ENCODE measurements at regions not wholly inside any gene's neighbourhood (a gene's known extent, or its start where the extent isn't known, plus 50 kb on each side); places are given as distances from the start of the nearest gene placed in this dataset.
"Not testable (repeated sequence)": the region's sequence is repeated elsewhere in the genome, so short reads cannot be mapped to it uniquely, and the experiment has no call there.

DNA sequence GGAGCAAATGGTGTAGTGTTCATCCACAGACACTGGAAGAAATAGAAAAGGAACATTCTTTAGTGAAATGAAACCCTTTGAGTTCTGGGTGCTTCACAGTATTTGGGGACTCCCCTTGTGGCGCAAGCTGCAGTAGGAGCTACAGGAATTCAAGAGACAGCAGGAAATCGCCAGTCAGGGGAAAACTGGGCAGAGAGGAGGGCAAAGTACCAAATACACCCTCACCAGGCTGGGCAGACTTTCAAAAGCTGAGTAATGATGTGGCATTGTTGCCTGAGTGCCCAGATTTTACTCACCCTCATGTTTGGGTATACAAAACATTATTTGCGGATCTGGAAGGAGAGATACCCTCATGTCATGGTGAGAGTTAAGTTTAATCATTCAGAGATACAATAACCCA, 97.9 kb downstream of the SOD2 start:
- intact Hi-C loops (cut with DNase I), result no loop called here
- no peak for DNase-seq (ENCODE audit: low spot score)

DNA sequence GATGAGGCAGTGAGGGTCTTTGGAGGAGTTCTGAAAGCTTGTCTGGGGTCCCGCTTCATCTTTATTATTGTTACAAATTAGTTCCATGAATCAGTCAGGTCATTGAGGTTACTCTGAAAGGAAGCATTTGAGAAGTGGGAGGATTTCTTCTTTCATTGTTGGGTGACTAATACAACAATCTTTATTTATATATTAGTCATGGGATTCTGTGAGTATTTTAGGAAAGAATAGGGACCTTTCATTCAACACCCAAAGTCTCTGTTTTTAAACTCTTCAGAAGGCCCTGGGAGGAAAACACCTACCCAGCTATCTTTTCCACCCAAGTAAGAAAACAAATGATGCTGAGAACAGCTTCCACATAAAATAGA, 98.3 kb downstream of the SOD2 start:
- intact Hi-C loops (cut with DNase I), result no loop called here
- no peak for DNase-seq (ENCODE audit: low spot score)

DNA sequence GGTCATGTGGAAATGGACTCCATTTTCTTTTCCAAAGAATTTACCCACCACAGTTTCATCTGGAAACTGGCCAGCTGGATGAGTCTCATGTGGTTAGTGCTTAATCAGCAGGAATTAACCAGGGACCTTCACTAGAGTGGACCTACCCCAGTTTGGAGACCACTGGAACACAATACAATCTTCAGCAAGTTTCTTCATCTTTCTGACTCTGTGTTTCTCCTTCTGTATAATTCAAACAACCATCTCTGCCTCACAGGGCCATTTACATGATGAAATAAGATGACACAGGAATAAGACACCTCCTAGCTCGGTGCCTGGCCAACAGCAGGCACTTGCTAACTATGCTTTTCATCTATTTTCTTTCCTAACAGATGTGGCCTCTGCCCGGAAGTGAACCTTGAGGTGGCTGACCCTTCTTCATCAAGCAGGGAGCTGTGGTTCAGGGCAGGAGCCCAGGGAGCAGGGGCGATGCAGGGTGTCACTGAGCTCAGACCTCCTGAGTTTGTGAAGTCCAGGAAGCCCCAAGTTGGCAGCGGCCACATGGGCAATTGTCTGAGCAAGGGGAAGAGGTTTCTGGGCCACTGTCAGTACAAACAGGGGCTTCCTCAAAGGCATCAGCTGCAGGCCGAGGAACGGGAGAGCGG, 98.8 kb downstream of the SOD2 start:
- no peak for DNase-seq (ENCODE audit: low spot score)
- intact Hi-C loops (cut with DNase I), result no loop called here

DNA sequence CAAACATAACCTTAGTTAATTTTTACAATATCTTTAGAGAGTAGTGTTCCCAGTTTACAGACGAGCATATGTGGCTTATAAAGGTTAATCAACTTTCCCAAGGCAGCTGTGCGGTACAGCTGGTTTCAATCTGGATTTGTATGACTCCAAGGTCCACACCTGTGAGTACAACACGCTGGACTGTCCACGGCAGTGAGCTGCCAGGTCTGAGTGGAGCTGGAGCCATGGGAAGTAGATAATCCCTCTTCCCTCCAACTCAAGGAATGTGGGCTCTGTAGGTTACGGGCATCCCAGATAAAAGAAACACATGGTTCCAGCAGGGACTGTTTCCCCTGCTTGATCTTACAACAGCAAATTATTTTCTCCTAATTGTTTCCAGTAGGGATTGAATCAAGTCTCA, 102.2 kb downstream of the SOD2 start:
- intact Hi-C loops (cut with DNase I), result no loop called here
- DNase-seq (ENCODE audit: low spot score), result no peak

DNA sequence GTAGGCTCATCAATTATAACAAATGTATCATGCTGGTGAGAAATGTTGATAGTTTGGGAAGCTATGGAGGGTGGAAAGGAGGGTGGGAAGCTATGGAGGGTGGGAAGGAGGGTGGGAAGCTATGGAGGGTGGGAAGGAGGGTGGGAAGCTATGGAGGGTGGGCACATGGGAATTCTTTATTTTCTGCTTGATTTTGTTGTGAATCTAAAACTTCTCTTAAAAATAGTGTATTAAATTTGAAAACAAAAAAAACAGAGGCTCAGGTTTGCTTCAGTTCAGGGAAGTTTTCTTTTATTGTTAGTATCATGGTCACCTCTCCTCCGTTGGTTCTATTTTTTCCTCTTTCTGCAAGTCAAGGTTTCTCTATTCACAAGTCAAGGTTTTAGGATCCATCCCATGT, 106.4 kb downstream of the SOD2 start:
- DNase-seq (ENCODE audit: low spot score), result no peak
- intact Hi-C loops (cut with DNase I), result no loop called here

DNA sequence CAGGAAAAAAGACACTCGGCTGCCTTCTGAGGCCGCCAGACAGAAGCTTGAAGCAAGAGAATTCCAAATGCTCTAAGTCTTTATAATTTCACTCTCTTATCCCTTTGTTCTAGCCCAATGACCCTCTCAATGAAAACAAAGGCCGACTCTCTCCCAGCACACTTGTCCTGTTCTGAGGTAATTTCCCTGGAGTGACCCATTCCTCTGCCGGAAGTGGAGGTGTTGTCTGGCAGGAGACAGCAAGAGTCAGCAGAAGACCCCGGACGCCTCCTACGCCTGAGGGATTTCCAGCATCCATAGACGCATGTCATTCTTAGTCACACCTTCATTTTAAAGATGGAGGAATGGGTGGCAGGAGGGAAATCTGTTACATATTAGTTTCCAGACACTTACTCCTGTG, 110.3 kb downstream of the SOD2 start:
- DNase-seq (ENCODE audit: low spot score), result no peak
- intact Hi-C loops (cut with DNase I), result no loop called here

DNA sequence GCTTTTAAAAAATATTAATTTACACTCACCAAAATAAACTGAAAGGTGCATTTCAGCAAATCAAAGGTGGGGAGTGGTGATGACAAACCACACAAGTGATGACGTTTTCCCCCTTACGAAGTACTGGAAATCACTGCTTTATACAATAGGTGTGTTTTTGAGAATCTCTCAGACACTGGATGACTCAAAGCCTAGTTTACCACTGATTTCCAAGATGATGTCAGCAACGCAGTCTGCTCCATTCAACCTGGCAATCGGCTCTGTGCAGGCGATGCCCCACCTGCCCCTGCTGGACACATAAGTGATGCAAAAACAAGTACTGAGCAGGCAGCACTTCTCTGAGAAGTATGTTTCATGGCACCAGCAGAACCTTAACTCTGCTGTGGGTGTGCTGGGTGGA, 114.4 kb downstream of the SOD2 start:
- no peak for DNase-seq (ENCODE audit: low spot score)
- intact Hi-C loops (cut with DNase I), result no loop called here

DNA sequence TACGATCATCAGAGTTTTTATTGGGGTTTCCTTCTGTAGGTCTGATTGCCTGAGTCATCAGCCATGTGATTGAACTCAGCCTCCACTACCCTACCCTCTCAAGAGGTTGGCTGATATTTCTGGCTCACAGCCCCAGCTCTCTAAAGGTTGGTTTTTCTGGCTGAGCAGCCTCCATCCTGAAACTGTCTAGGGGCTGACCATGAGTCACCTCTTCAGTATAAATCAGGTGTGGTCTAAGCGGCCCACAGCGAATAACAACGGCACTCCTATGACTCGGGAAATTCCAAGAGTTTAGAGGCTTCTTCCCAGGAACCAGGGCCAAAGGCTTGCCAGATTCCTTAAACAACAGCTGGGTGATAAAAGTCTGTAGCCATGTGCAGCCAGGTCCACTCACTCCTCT, 115.5 kb downstream of the SOD2 start:
- no peak for DNase-seq (ENCODE audit: low spot score)
- intact Hi-C loops (cut with DNase I), result no loop called here

DNA sequence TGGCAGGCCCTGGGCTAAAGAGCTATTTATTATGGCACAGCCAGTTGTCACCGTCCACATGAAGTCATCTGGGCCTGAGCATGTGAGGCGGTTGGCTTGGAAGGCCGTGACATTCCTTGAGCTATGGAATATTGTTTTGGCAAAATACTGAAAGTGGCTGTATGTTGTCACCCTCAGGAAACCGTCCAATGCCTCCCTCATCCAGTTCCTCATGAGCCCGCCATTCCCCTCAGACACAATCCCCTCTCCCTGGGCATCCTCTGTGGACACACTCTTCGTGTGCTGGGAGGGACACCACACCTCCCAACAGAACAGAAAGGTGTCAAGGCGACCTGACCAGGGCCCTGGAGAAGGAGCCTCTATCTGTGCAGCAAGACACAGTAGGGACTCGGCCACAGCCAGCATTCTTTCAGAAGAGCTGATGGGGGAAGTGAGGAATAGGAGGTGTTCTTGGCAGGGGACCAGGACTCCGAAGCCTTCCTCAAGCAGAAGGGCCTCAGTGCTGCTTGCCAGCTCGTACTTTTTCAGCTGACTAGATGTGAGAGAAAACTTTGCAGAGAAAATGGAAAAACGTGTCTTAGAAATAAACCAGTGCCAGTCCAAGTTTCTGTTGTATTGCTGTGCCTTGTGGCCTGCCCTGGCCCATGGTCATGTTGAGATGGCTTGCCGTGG, 120.5 kb downstream of the SOD2 start:
- intact Hi-C loops (cut with DNase I), result no loop called here
- DNase-seq (ENCODE audit: low spot score), result no peak

DNA sequence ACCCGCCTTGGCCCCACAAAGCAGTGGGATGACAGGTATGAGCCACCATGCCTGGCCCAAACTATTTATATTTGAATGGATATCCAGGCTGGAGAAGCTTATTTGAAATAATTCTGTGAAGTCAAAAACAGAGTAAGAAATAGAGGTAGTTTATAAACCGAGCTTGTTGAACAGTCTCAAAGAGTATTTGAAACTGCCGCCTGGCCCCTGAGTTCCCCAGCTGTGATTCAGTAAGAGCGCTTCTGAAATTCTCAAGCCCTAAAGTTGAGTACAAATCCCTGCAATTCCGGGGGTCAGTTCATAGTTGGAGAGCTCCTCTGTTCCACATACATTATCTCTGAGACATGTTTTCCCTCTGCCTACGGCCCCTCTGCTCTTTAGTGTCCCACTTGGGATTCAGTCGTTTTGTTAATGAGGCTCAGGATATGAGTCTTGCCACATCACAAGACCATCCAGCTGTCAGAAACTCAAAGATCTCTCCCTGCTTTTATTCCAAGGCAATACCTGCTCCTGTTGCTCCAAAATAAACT, 127.8 kb downstream of the SOD2 start:
- no peak for DNase-seq (ENCODE audit: low spot score)
- intact Hi-C loops (cut with DNase I), result no loop called here

DNA sequence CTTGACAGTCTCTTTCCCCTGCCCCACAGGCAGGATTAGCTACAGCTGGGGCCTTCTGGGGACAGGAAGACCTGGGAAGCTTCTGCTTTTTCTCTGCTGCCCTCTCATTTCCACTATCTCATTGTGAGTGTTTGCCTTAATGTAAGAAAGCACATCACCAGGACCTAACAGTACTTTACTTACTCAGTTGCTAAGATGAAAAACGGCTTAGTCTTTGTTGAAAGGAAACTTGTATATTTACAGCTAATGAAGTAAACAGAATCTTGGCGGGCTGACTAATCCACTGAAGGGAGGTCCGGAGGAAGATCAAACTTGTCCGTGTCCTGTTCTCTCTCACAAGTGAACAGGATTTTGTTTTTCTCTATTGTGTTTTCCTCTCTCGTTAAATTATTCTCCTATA, 128.6 kb downstream of the SOD2 start:
- DNase-seq (ENCODE audit: low spot score), result no peak
- intact Hi-C loops (cut with DNase I), result no loop called here

DNA sequence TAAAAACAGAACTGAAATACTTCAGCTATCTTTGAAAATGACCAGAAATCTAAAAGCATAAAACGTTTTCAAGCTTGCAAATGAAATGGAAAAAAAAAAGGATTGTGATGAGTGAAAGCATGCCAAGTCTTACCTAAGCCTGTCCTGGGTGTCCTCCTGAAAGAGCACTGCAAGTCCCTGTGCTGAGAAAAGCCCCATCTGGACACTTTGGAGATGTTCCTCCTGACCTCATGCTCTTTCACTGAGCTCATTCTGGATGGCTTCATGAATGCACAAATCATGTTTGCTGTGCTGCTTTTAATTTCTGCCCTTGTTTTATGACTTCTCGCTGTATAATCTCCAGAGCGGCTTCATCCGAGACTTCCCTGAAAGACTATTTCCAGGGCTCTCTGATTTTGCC, 136.0 kb downstream of the SOD2 start:
- no peak for DNase-seq (ENCODE audit: low spot score)
- intact Hi-C loops (cut with DNase I), result no loop called here

DNA sequence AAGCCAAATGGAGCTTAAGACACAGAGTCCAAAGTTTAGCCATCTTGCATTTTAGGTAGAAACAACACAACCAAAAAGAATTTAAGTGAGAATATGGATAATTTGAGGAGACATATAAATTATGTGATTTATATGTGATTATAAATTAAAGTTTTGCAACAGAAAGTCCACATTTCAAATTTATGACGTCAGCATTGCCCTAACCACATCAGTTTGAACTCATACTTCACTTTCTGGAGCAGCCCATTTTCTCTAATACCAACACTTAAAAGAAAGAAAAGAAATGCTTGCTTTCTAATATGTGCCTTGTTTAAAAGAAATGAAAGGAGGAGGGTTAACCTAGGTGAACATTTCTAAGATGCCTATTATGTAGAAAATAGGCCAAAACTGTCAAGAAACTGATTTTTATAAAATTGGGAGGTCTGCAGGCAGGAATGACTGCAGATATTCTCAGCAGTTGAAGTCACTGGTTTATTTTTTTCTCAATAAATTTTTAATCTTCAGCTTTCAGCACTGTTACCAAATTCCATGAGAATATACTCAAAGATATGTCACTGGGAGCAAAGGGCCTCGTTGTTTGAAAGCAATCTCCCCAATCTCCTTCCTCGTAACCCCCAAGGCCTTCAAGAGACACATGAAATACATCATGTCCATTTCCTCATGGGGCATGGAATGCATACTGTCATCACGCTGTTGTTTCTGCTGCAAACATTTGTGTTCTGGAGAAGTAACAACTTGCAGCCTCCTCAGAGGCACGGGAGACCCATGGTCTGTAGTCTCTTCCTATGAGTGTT, 137.8 kb downstream of the SOD2 start:
- no peak for DNase-seq (ENCODE audit: low spot score)
- intact Hi-C loops (cut with DNase I), result no loop called here

DNA sequence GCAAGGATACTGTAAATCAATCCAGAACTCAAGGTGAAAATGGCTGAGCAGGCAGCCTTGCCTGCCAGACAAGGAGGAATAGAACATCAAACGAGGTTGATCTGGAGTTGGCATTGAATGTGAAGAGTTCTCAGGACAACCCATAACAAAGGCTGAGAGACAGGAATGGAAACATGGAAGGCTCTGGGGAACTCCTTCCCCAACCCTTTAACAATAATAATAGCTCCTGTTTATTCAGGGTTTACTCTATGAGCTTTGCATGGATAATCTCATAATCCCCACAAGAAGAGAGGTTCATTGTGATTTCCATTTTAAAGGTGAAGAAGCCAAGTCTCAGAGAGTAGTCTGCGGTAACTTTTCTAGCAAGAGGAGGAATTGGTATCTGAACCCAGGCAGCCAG, 151.7 kb downstream of the SOD2 start:
- DNase-seq (ENCODE audit: low spot score), result no peak
- intact Hi-C loops (cut with DNase I), result no loop called here

DNA sequence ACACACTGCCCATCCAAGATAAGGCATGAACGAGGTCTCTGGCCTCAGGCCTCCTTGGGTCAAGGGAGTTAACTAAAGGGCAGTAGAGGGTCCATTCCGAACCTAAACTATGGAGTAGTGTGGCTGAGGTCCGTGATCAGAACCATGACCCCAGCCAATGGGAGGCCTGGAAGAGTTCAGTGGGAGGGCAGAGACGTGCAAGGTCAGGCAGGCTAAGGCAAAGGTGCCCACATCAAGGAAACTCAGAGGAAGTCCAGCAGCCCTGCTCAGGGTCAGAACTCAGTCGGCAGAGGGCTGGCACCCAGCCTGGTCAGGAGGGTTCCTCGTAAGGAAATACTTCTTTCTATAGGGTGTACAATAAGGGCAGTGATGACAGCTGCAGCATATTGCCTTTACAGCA, 152.2 kb downstream of the SOD2 start:
- DNase-seq (ENCODE audit: low spot score), result no peak
- intact Hi-C loops (cut with DNase I), result no loop called here

DNA sequence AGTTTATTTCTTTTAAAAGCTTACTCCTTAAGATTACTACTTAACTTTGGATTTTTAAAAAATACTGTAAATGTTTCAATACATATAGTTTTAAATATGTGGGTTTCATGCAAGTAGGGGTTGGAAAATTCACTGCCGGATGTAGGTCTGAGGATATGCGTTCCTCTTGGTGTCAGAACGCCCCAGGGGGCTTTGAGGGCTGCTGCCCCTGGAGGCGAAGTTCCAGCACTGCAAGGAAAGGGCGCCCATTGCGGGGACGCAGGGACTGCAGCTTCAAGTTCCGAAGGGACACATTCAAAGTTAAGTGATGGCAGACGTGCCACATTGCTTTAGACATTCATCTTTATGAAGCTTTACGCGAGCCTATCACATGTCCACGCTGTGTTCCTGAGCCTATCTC, 152.9 kb downstream of the SOD2 start:
- no peak for DNase-seq (ENCODE audit: low spot score)

DNA sequence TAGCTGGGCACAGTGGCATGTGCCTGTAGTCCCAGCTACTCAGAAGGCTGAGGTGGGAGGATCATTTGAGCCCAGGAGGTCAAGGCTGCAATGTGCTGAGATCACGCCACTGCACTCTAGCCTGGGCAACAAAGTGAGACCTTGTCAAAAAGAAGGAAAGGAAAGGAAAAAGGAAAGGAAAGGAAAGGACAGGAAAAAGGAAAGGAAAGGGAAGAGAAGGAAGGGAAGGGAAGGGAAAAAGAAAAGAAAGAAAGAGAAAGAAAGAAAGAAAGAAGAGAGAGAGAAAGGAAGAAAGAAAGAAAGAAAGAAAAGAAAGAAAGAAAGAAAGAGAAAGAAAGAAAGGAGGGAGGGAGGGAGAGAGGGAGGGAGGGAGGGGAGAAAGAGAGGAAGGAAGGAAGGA, 155.0 kb downstream of the SOD2 start:
- intact Hi-C loops (cut with DNase I), result not testable (repeated sequence)

More for the DNA sequence above, 152.9 kb downstream of the SOD2 start:
- intact Hi-C loops (cut with DNase I), result no loop called here

DNA sequence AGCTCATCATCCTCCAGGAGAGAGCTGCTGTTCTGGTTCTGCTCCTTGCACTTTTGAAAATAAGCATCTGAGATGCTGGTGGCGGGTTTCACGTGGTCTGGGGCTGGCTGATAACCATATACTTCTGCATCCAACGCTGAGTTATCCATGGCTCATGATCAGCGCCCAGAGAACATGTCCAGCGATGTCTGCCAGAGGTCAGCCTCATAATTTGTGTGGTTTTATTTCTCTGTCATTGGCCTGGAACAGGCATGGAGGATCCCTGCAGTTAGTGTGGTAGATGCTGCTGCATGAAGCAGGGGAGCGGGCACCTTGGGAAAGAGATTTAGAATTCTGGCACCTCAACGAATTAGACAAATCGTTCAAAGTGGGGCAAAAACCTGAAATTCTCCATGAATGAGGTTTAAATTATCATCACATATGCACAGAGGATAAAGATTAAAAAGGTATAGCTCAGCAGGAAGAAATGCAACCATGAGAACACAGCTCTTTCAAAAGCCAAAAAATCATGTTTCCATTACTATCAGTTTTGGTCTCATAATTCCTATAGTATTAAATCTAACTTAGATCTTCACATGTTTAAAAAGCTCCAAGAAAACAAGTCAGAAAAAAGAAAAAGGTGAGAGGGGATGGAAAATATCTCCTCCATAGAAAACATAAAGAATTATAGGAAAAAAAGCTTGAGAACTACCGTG, 157.2 kb downstream of the SOD2 start:
- no peak for DNase-seq (ENCODE audit: low spot score)
- intact Hi-C loops (cut with DNase I), result no loop called here

More for the DNA sequence above, 155.0 kb downstream of the SOD2 start:
- DNase-seq (ENCODE audit: low spot score), result not testable (repeated sequence)

DNA sequence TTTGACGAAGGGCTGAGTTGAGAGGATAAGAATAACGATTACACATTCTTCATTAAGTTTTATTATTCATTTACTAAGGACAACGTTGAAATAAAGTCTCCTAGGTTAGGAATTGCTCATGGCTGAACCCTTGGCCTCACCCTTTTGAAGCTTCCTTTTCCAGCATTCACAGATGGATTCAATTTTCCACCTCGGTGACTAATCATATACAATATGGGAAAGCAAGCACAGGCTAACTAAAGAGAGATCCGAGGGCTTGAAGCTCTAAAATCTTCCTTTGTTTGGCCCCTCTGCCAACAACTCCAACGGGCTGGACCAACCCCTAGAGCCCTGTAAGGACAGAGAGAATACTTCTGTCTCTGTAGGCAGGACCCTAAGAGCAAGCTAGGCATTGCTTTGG, 159.5 kb downstream of the SOD2 start:
- DNase-seq (ENCODE audit: low spot score), result no peak
- intact Hi-C loops (cut with DNase I), result no loop called here

DNA sequence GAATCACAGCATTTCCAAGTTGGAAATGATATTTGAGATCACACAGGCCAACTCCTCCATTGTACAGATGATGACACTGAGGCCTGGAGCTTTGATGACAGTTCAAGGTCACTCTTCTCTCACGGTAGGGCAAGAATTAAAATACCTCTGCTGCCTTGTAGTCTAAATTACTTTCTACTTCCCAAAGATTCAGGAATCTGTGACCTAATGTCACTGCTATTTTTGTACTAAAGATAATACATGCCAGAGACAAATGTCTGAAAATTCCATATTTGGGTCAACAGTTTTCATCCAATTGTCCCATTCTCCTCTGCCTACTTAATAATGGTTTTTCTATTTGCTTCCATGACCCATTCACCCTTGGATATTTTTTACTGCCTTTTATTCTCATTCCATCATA, 160.0 kb downstream of the SOD2 start:
- DNase-seq (ENCODE audit: low spot score), result no peak
- intact Hi-C loops (cut with DNase I), result no loop called here
